HG03469 (cell line): ENCODE measurements at regions not wholly inside any gene's neighbourhood (a gene's known extent, or its start where the extent isn't known, plus 50 kb on each side); places are given as distances from the start of the nearest gene placed in this dataset.

Experiments used
- ATAC-seq: cut with Tn5 transposase; IDR thresholded peaks from one replicate; pipeline ENCODE4 v1.9.1; 2021; ENCODE audit warnings: mild to moderate bottlenecking, moderate library complexity, moderate number of reproducible peaks; ENCODE audit not compliant: unreplicated experiment

- ATAC-seq: no peak
Observed at GRCh38 chr19:30318936-30319335, 53.2 kb upstream of the ZNF536 start.

GRCh38 chr19:30319411-30319810, 52.8 kb upstream of the ZNF536 start:
- no peak for ATAC-seq

- ATAC-seq: no peak
Observed at GRCh38 chr19:30319876-30320275, 52.3 kb upstream of the ZNF536 start.

- ATAC-seq: no peak
Observed at GRCh38 chr19:30320466-30320865, 51.7 kb upstream of the ZNF536 start.

GRCh38 chr19:30320916-30321315, 51.3 kb upstream of the ZNF536 start:
- ATAC-seq: no peak
